AG08395 (cell line): ENCODE measurements at regions not wholly inside any gene's neighbourhood (a gene's known extent, or its start where the extent isn't known, plus 50 kb on each side); places are given as distances from the start of the nearest gene placed in this dataset.
"Not testable (repeated sequence)": the region's sequence is repeated elsewhere in the genome, so short reads cannot be mapped to it uniquely, and the experiment has no call there.

Source experiments
- DNase-seq: peaks from one replicate; pipeline ENCODE4 v3.0.0; 2012; ENCODE audit warnings: mixed read lengths, low spot score

DNA sequence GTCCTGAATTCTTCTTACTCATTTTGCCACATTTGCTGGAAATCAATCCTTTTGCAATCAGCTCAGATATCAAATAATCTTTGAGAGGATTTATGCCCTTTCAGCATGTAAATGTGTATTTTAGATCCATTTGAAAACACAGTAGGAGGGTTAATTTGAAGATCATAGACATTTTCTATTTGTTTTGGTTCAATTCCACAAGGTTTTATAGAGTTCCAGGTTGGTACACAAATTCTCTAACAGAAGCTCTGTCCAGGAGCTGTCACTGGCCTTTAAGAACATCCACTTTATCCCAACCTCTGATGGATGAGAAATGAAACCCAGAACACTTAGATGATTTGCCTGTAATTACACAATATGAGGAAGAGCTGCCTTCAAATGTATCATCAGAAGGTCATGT lies 157.3 kb upstream of the CHAC2 start:
- DNase-seq, result no peak

DNA sequence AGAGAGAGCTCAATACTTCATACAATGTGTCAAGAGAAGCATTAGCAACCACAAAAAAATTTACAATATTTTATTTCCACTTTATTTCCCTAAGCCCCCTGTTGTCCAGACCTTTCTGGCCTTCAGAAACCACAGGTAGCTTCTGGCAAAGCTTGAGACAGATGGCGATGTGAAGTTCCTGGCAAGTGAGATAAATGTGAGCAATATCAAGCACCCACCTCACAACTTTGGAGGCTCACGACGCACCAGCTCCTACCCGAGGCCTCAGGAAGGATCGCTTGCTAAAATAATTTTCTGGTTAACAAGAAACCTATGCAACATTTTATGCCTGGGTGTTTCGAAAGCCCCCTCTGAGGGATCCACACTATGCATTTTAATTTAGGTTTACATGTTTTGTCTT lies 158.1 kb upstream of the CHAC2 start:
- DNase-seq, result no peak

DNA sequence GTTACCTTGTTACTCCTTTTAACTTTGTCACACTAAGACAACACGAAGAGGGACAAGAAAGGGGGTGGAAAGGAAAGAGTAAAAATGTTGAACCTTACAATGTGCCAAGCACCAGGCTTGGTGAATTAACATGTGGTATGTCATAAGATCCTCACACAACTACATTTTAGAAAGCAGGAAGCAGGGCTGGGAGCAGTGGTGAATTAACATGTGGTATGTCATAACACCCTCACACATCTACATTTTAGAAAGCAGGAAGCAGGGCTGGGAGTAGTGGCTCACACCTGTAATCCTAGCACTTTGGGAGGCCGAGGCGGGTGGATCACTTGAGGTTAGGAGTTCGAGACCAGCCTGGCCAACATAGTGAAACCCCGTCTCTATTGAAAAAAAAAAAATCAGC lies 159.3 kb upstream of the CHAC2 start:
- no peak for DNase-seq

DNA sequence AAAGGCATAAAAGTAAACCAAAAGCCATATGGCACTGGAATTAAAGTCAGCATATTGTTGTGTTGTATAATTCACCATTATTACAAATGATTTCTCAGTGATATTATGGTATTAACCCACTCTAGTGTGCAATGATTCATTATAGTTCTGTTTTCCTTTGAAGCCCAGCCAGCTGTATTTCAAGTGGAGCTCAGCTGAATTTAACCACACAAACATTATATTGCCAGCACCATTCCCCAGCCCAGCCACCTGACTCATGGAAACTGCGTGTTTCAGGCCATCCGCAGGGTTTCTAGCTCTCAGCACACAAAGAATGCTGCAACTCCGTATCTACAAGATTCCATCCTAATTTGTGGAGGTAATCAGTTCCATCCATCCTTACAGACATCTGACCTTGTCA lies 166.8 kb upstream of the CHAC2 start:
- DNase-seq, result peak; percentile 2

DNA sequence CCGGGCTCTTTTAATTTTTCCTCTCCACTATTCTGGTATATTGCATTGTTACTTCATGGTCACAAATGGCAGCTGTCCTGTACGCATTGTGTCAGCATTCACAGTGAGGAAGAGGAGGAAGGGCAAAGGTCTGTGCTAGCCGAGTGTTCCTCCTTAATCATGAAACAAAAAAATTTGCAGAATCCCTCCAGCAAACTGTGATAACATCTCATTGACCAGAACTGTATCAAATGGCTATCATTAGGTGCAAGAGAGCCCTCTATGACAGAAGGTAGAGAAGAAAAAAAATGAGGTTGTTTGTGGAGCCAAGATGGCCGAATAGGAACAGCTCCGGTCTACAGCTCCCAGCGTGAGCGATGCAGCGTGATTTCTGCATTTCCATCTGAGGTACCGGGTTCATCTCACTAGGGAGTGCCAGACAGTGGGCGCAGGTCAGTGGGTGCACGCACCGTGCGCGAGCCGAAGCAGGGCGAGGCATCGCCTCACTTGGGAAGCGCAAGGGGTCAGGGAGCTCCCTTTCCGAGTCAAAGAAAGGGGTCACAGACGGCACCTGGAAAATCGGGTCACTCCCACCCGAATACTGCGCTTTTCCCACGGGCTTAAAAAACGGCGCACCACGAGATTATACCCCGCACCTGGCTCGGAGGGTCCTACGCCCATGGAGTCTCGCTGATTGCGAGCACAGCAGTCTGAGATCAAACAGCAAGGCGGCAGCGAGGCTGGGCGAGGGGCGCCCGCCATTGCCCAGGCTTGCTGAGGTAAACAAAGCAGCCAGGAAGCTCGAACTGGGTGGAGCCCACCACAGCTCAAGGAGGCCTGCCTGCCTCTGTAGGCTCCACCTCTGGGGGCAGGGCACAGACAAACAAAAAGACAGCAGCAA lies 180.6 kb upstream of the CHAC2 start:
- not testable (repeated sequence) for DNase-seq

DNA sequence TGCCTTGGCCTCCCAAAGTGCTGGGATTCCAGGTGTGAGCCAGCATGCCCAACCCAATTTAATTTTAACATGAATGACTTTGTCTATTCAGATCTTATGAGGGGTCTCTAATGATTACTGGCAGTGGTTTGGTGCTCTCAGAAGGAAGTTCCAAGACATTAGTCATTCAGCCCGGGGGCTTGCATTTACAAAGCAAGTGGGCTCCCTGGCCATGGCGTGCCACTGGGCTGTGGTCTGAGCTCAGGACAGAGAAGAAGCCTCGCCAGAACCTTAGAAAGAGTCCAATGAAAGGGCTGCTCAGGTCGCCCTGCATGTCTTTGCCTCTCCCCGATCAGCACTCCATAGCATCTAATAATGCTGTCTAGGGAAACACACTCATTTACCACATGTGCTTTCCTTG lies 182.6 kb upstream of the CHAC2 start:
- DNase-seq, result no peak

DNA sequence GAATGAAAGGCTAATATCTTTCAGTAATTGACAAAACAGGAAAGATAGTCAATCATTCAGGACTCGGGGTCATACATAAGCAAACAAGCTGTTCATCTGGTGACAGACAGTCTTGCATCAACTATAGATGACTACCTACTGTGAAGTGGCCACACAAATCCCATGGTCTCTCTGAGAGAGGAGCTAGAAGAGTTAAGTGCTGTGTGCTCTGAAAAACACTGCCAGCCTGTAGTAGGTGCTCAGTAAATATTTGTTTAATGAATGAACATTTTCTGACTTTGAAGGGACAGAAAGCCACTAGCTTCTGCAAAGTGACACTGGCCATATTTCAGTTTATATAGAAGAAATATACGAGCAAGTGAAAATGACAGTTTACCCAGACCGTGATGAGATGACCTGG lies 184.0 kb upstream of the CHAC2 start:
- no peak for DNase-seq

DNA sequence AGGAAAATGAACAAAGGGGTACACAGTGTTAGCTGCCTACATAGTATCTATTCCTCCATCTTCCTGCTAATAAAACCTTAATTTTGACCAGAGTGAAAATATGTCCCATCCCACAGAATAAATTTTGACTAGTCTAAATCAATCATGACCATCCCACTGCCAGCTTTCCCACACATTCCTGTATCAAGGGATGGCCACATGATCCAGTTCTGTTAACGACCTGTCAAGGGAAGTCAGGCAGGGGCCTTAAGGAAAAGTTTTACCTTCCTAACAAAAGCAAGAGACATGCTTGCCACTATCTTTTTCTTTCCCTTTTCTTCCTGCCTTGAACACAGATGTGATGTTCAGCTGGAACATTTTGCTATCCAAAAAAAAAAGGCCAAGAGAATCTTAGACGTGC lies 185.0 kb upstream of the CHAC2 start:
- DNase-seq, result no peak

DNA sequence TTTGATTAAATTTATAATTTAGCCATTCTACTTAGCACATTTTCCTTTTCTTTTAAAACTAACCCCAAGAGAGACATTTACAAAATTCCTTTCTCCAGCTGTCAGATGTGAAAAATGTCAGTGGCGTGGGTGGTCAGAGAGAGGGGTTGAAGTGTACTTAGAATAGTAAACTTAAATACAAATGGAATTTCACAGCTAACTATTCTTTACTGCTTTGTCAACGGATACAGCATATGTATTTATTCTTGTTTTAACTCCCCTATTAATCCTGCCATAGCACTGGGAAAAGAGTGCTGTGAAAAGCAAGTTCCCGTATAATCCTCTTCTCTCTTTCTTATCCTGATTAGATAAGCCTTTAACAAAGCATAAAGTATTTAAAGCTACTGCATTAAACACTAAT lies 191.4 kb upstream of the CHAC2 start:
- DNase-seq, result no peak

DNA sequence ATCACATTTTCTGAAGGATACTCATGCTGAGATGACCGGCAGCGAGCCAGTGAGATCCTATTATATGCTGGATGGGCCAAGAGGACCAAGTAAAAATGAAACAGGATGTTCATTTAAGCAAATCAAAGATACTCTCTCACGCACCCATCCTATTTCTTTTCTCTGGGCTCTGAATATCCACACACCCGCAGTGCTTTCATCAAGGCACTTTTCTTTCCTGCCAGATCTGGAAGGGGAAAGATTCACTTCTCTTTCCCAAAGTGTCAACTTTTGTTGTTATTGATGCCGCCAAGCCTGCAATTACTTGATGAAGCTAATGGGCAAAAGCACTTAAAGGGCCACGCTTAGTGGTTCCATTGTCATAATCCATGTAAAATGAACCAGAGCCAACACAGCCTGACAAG lies 191.9 kb upstream of the CHAC2 start:
- DNase-seq, result no peak

DNA sequence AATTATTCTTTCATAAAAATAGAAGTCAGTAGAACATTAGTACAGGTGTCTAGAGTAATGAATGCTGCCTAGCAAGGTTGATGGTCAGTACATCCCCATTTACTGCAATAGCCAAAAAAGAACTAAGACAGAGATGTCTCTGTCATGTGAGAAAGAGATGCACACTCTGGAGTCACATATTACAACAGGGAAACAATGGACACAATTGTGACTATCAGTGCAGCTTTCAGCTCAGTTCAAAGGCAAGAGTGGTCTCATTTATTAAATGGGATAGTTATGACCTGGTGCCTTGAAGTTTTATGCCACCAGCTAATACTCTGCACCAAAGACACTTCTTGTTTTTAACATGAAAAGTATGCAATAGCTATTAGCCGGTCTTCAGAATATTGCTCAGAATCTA lies 194.9 kb upstream of the CHAC2 start:
- no peak for DNase-seq

DNA sequence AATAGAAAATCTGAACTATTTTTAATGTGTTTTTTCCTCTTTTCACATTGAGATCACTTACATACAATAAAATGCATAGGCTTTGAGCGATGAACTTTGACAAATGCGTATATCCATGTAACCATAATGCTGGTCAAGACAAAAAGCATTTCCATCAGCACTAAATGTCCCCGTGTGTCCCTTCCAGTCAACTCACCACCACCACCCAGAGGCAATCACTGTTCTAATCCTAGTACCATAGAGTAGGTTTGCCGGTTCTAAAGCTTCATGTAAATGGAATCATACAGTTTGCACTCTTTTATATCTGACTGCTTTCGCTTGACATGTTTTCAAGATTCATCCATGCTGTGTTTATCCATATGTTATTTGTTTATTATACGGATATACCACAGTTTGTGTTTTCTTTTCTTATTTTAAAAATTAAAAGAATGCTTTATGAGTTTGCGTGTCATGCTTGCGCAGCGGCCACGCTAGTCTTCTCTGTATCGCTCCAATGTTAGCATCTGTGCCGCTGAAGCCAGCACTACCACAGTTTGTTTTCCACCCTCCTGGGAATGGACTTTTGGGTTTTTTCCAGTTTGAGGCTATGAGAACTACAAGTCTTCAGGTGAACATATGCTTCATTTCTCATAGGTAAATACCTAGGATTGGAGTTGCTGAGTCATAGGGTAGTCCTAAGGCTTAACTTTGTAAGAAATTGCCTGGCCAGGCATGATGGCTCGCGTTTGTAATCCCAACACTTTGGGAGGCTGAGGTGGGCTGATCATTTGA lies 197.5 kb upstream of the CHAC2 start:
- DNase-seq, result no peak

DNA sequence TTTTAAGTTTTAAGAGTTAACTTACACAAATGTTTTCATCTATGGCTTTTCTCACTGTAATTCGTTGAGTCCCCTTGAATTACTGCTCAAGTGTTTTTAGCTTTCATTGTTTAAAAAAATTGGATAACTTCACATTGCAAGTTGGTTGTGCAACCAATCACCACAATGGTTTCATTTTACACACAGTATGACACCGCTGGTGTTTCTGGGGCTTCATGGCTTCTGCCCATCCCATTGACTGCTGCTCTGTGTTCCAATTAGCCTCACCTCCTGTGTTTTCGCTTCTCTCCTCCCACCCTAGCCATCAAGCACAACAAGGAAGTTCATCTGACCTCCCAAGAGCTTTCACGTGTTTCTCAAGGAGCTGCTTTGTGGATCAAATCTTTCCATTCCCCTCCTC lies 199.1 kb upstream of the CHAC2 start:
- DNase-seq, result no peak

DNA sequence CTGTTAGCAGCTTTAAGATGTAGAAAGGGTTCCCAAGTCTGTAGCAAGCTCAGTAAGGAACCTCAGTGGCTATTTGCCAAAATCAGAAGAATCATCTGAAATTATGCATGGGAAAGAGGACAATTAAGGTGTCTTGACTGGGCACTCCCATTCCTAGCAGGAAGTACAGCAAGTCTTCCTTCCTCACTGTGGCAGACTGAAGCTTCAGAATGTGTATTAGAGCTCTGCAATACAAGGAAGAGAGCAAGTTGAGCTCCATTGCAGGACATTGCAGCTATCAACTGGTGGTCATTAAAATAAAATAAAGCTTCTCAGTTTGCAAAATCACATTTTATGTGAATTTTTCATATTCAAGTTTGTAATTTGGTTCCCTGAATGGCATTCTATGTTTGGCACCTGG lies 200.5 kb upstream of the CHAC2 start:
- DNase-seq, result no peak

DNA sequence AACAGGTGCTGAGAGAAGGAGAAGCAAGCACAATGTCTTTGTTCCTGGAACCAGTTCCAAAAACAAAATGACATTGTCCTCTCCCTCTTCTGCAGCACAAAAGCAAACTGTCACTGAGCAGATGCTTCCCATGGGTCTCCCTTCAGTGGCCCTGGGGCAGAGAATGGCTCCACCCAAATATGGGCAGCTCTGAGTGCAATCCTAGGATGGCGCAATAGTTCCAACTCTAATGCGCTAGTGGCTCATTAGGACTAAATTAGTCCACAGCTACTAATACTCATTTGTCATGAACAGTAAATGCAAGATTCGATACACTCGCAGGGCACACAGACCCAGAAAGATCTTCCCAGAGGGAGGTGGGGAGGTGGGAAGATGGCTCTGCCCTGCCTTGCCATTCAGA lies 205.2 kb upstream of the CHAC2 start:
- DNase-seq, result no peak

DNA sequence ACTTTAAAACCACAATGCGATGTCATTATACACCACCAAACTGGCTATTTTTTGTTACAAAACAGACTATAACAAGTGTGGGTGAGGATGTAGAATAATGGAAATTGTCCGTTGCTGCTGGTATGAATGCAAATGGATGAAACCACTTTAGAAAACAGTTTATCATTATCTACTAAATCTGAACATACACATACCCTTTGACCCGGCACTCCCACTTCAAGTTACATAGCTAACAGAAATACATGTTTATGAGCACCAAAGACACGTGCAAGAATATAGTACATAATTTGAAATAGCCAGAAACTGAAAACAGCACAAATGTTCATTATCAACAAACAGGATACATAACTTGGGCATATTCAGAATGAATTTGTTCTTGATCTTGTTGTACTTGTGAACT lies 206.4 kb upstream of the CHAC2 start:
- no peak for DNase-seq

DNA sequence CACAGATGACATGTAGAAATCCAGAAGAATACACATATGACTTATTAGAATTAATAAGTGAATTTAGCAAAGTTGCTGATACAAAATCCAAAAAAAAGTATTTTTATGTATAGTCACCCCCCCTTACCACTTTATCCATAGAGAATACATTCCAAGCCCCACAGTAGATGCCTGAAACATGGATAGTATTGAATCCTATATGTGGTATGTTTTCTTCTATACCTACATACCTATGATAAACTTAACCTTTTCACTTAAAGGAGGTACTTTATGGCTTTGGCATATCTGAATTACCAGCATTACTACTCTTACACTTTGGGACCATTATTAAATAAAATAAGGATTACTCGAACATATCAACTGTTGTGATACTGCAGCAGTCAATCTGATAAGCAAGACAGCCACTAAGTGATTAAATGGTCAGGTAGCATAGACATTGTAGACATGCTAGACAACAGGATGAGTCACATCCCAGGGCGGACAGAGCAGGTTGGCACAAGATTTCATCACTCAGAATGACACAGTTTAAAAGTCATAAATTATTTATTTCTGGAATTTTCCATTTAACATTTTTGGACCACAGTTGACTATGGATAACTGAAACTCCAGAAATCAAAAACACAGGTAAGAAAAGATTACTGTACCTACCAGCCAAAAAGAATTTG lies 208.2 kb upstream of the CHAC2 start:
- DNase-seq, result no peak

DNA sequence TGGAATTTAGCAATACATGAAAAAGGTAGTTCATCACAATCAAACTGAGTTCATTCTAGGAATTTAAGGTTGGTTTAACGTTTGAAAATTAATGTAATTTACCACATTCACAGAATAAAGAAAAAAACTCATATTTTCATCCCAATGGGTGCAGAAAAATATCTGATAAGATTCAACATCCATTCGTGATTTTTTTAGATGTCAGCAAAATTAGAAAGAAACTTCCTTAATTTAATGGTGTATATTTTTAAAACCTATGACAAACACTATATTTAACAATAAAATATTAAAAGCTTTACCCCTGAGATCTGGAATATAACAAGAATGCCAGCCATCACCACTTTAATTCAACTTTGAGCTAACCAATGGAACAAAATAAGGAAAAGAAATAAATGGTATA lies 208.7 kb upstream of the CHAC2 start:
- no peak for DNase-seq

DNA sequence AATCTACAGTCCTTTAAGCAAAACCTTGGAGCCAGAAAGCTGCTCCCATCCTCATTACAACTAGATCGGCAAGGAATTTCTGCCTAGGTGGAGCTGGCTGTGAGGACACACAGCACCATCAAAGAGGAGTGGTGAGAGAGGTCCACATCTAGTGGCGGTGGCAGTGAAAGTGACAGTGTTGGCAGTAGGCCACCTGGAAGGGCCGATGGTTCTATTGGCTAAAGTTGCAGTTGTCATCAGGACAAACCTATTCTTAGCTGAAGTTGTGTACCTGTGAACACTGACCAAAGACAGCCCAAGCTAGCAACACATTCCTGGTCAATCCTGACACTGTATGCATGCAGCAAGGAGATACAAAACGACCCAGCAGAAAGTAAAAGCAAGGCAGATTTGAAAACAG lies 218.1 kb upstream of the CHAC2 start:
- no peak for DNase-seq

DNA sequence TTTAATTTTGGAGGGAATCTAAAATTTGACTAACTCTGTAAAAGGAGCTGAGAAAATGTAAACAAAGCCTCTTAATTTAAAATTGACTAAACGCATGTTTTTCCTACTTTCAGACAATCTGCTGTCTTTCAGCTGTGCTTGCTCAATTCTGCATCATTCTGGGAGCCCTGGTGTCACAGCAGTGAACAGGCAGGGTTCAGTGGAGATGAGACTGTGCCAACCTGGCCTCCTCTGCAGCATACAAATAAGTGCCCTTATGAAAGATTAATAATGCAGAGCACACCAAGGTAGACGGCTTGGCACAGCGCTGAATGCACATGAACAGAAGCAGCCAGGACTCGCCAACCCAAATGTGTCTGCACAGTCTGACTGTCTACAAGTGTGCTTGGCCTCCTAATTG lies 222.0 kb upstream of the CHAC2 start:
- DNase-seq, result no peak

DNA sequence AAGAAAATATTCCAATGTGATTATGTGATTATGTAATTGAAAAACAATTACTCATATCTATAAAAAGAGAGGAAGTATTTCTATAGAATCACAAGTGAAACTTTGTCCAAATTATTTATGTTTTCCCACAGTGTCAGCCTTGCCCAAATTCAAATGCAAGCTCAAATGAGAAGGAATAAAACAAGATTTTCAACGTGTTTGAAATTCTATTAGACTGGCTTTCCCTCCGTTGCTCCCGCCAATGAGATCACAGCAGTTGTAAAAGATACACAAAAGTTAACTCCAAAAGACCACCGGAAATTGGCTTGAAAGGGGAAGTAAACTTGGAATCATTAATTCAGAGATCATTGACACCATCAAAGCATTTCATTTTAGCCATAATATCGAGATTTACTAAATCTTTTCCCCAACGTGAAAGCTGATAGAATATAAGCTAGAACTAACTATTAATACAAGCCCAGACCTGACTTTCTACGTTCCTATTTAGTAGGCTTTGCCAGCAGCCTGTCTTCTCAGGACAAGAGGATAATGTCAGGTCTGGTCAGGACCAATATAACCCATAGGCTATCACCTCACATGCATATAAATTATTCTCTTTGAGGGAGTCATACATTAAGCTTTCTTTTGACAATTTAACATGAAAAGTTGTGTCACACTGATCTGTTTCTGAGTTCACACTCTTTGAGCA lies 222.6 kb upstream of the CHAC2 start:
- DNase-seq, result no peak

DNA sequence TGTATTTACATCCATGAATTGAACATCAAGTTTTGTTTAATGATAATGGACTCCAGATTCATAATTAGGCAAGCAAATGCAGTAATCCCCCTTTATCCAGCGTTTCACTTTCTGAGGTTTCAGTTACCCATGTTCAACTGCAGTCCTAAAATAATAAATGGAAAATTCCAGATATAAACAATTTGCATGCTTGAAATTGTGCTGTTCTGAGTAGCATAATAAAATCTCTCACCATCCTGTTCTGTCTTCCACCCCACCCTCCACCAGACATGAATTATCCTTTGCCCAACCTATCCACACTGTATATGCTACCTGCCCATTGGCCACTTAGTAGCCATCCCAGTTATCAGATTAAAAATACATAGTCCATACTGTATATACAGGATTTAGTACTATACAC lies 224.5 kb upstream of the CHAC2 start:
- no peak for DNase-seq
